ENCODE measurements at regions not wholly inside any gene's neighbourhood (a gene's known extent, or its start where the extent isn't known, plus 50 kb on each side); places are given as distances from the start of the nearest gene placed in this dataset.
"Not testable (repeated sequence)": the region's sequence is repeated elsewhere in the genome, so short reads cannot be mapped to it uniquely, and the experiment has no call there.

GRCh38 chr18:21963336-21963735 lies 206.1 kb upstream of the GATA6 start:
- DNase-seq (ENCODE audit: low read depth, low spot score), result no peak
- no peaks in the 10 kb centered on the region for H3K36me3 ChIP-seq (ENCODE audit: control insufficient read depth, insufficient read depth, low read length)
- no peaks in the 10 kb centered on the region for H3K27me3 ChIP-seq (ENCODE audit: control insufficient read depth, insufficient read depth, low read length)
- no CpG with 5 or more reads among the region's 5 CpGs for WGBS (ENCODE audit: insufficient coverage, insufficient read length)
- H3K9me3 ChIP-seq (ENCODE audit: control insufficient read depth, insufficient read depth, low read length), result no peaks in the 10 kb centered on the region
- H3K4me1 ChIP-seq (ENCODE audit: control insufficient read depth, insufficient read depth, low read length), result no peaks in the 10 kb centered on the region
- no peak overlapping the region for H3K4me3 ChIP-seq (ENCODE audit: low read length)
- H3K27ac ChIP-seq (ENCODE audit: low read length), result no peak overlapping the region

- Histone ChIP-seq H3K9me3 (ENCODE audit: control insufficient read depth, insufficient read depth, low read length) (no peaks in the 10 kb centered on the region), H3K4me3 (ENCODE audit: low read length) (no peak overlapping the region), H3K4me1 (ENCODE audit: control insufficient read depth, insufficient read depth, low read length) (no peaks in the 10 kb centered on the region), H3K27ac (ENCODE audit: low read length) (no peak overlapping the region), H3K36me3 (ENCODE audit: control insufficient read depth, insufficient read depth, low read length) (no peaks in the 10 kb centered on the region), H3K27me3 (ENCODE audit: control insufficient read depth, insufficient read depth, low read length) (no peaks in the 10 kb centered on the region)
- no CpG with 5 or more reads among the region's 4 CpGs for WGBS (ENCODE audit: insufficient coverage, insufficient read length)
- DNase-seq (ENCODE audit: low read depth, low spot score), result no peak
These were observed 201.1 kb upstream of the GATA6 start for GRCh38 chr18:21968338-21968737.

- H3K27me3 ChIP-seq (ENCODE audit: control insufficient read depth, insufficient read depth, low read length), result no peaks in the 10 kb centered on the region
- no peaks in the 10 kb centered on the region for H3K9me3 ChIP-seq (ENCODE audit: control insufficient read depth, insufficient read depth, low read length)
- no peaks in the 10 kb centered on the region for H3K4me1 ChIP-seq (ENCODE audit: control insufficient read depth, insufficient read depth, low read length)
- DNase-seq (ENCODE audit: low read depth, low spot score), result no peak
- no peak overlapping the region for H3K4me3 ChIP-seq (ENCODE audit: low read length)
- H3K36me3 ChIP-seq (ENCODE audit: control insufficient read depth, insufficient read depth, low read length), result no peaks in the 10 kb centered on the region
- WGBS (ENCODE audit: insufficient coverage, insufficient read length), result no CpG with 5 or more reads among the region's 7 CpGs
- no peak overlapping the region for H3K27ac ChIP-seq (ENCODE audit: low read length)
These were observed 197.1 kb upstream of the GATA6 start for GRCh38 chr18:21972281-21972680.

GRCh38 chr18:21975954-21976353 lies 193.4 kb upstream of the GATA6 start:
- not testable (repeated sequence) for H3K27ac ChIP-seq (ENCODE audit: low read length); H3K4me1 ChIP-seq (ENCODE audit: control insufficient read depth, insufficient read depth, low read length); DNase-seq (ENCODE audit: low read depth, low spot score); H3K27me3 ChIP-seq (ENCODE audit: control insufficient read depth, insufficient read depth, low read length); H3K9me3 ChIP-seq (ENCODE audit: control insufficient read depth, insufficient read depth, low read length); H3K4me3 ChIP-seq (ENCODE audit: low read length); H3K36me3 ChIP-seq (ENCODE audit: control insufficient read depth, insufficient read depth, low read length)
- no CpG with 5 or more reads among the region's 1 CpG for WGBS (ENCODE audit: insufficient coverage, insufficient read length)

- H3K9me3 ChIP-seq (ENCODE audit: control insufficient read depth, insufficient read depth, low read length), result no peaks in the 10 kb centered on the region
- no peaks in the 10 kb centered on the region for H3K36me3 ChIP-seq (ENCODE audit: control insufficient read depth, insufficient read depth, low read length)
- no peak overlapping the region for H3K4me3 ChIP-seq (ENCODE audit: low read length)
- no peak overlapping the region for H3K27ac ChIP-seq (ENCODE audit: low read length)
- WGBS (ENCODE audit: insufficient coverage, insufficient read length), result no CpG with 5 or more reads among the region's 13 CpGs
- H3K27me3 ChIP-seq (ENCODE audit: control insufficient read depth, insufficient read depth, low read length), result no peaks in the 10 kb centered on the region
- no peak for DNase-seq (ENCODE audit: low read depth, low spot score)
- H3K4me1 ChIP-seq (ENCODE audit: control insufficient read depth, insufficient read depth, low read length), result no peaks in the 10 kb centered on the region; the same call in 1 of the 2 replicates
These were observed 190.7 kb upstream of the GATA6 start for GRCh38 chr18:21978546-21979170.

- Histone ChIP-seq H3K27me3 (ENCODE audit: control insufficient read depth, insufficient read depth, low read length) (no peaks in the 10 kb centered on the region), H3K27ac (ENCODE audit: low read length) (no peak overlapping the region), H3K36me3 (ENCODE audit: control insufficient read depth, insufficient read depth, low read length) (no peaks in the 10 kb centered on the region), H3K4me1 (ENCODE audit: control insufficient read depth, insufficient read depth, low read length) (no peaks in the 10 kb centered on the region; the same call in 1 of the 2 replicates), H3K9me3 (ENCODE audit: control insufficient read depth, insufficient read depth, low read length) (no peaks in the 10 kb centered on the region), H3K4me3 (ENCODE audit: low read length) (no peak overlapping the region)
- WGBS (ENCODE audit: insufficient coverage, insufficient read length), result no CpG with 5 or more reads among the region's 4 CpGs
- DNase-seq (ENCODE audit: low read depth, low spot score), result no peak
These were observed 190.2 kb upstream of the GATA6 start for GRCh38 chr18:21979171-21979560.

GRCh38 chr18:21979759-21980158 lies 189.6 kb upstream of the GATA6 start:
- no peak for DNase-seq (ENCODE audit: low read depth, low spot score)
- no peaks in the 10 kb centered on the region for H3K36me3 ChIP-seq (ENCODE audit: control insufficient read depth, insufficient read depth, low read length)
- H3K4me3 ChIP-seq (ENCODE audit: low read length), result no peak overlapping the region
- no peaks in the 10 kb centered on the region for H3K27me3 ChIP-seq (ENCODE audit: control insufficient read depth, insufficient read depth, low read length)
- no CpG with 5 or more reads among the region's 1 CpG for WGBS (ENCODE audit: insufficient coverage, insufficient read length)
- no peaks in the 10 kb centered on the region; the same call in 1 of the 2 replicates for H3K4me1 ChIP-seq (ENCODE audit: control insufficient read depth, insufficient read depth, low read length)
- no peak overlapping the region for H3K27ac ChIP-seq (ENCODE audit: low read length)
- no peaks in the 10 kb centered on the region for H3K9me3 ChIP-seq (ENCODE audit: control insufficient read depth, insufficient read depth, low read length)

- Histone ChIP-seq H3K36me3 (ENCODE audit: control insufficient read depth, insufficient read depth, low read length) (no peaks in the 10 kb centered on the region), H3K27ac (ENCODE audit: low read length) (no peak overlapping the region), H3K4me1 (ENCODE audit: control insufficient read depth, insufficient read depth, low read length) (no peaks in the 10 kb centered on the region; the same call in 1 of the 2 replicates), H3K4me3 (ENCODE audit: low read length) (no peak overlapping the region), H3K9me3 (ENCODE audit: control insufficient read depth, insufficient read depth, low read length) (no peaks in the 10 kb centered on the region), H3K27me3 (ENCODE audit: control insufficient read depth, insufficient read depth, low read length) (no peaks in the 10 kb centered on the region)
- no peak for DNase-seq (ENCODE audit: low read depth, low spot score)
- no CpG with 5 or more reads among the region's 5 CpGs for WGBS (ENCODE audit: insufficient coverage, insufficient read length)
These were observed 188.6 kb upstream of the GATA6 start for GRCh38 chr18:21980744-21981143.

GRCh38 chr18:21981489-21981888 lies 187.9 kb upstream of the GATA6 start:
- H3K27me3 ChIP-seq (ENCODE audit: control insufficient read depth, insufficient read depth, low read length); H3K9me3 ChIP-seq (ENCODE audit: control insufficient read depth, insufficient read depth, low read length); H3K4me3 ChIP-seq (ENCODE audit: low read length); H3K4me1 ChIP-seq (ENCODE audit: control insufficient read depth, insufficient read depth, low read length); DNase-seq (ENCODE audit: low read depth, low spot score); H3K36me3 ChIP-seq (ENCODE audit: control insufficient read depth, insufficient read depth, low read length); H3K27ac ChIP-seq (ENCODE audit: low read length): not testable (repeated sequence)
- no CpG with 5 or more reads among the region's 11 CpGs for WGBS (ENCODE audit: insufficient coverage, insufficient read length)

GRCh38 chr18:21991081-21991534 lies 178.3 kb upstream of the GATA6 start:
- no peak overlapping the region for H3K4me3 ChIP-seq (ENCODE audit: low read length)
- WGBS (ENCODE audit: insufficient coverage, insufficient read length), result no CpG with 5 or more reads among the region's 1 CpG
- DNase-seq (ENCODE audit: low read depth, low spot score), result peak; percentile 13

GRCh38 chr18:21991886-21992285 lies 177.5 kb upstream of the GATA6 start:
- no peaks in the 10 kb centered on the region; the same call in 1 of the 2 replicates for H3K27me3 ChIP-seq (ENCODE audit: control insufficient read depth, insufficient read depth, low read length)

More at GRCh38 chr18:21991081-21991534, 178.3 kb upstream of the GATA6 start:
- no peaks in the 10 kb centered on the region for H3K9me3 ChIP-seq (ENCODE audit: control insufficient read depth, insufficient read depth, low read length)
- no peak overlapping the region for H3K27ac ChIP-seq (ENCODE audit: low read length)
- H3K4me1 ChIP-seq (ENCODE audit: control insufficient read depth, insufficient read depth, low read length), result no peaks in the 10 kb centered on the region; the same call in 1 of the 2 replicates
- H3K27me3 ChIP-seq (ENCODE audit: control insufficient read depth, insufficient read depth, low read length), result no peaks in the 10 kb centered on the region; the same call in 1 of the 2 replicates
- no peaks in the 10 kb centered on the region for H3K36me3 ChIP-seq (ENCODE audit: control insufficient read depth, insufficient read depth, low read length)

More at GRCh38 chr18:21991886-21992285, 177.5 kb upstream of the GATA6 start:
- no CpG with 5 or more reads among the region's 6 CpGs for WGBS (ENCODE audit: insufficient coverage, insufficient read length)
- peak; percentile 13 for DNase-seq (ENCODE audit: low read depth, low spot score)
- H3K9me3 ChIP-seq (ENCODE audit: control insufficient read depth, insufficient read depth, low read length), result no peaks in the 10 kb centered on the region
- no peak overlapping the region for H3K27ac ChIP-seq (ENCODE audit: low read length)
- H3K4me3 ChIP-seq (ENCODE audit: low read length), result no peak overlapping the region
- H3K4me1 ChIP-seq (ENCODE audit: control insufficient read depth, insufficient read depth, low read length), result no peaks in the 10 kb centered on the region; the same call in 1 of the 2 replicates
- H3K36me3 ChIP-seq (ENCODE audit: control insufficient read depth, insufficient read depth, low read length), result no peaks in the 10 kb centered on the region

All from iPS DF 6.9 (cell line).